ENCODE measurements at regions not wholly inside any gene's neighbourhood (a gene's known extent, or its start where the extent isn't known, plus 50 kb on each side); places are given as distances from the start of the nearest gene placed in this dataset.

DNA sequence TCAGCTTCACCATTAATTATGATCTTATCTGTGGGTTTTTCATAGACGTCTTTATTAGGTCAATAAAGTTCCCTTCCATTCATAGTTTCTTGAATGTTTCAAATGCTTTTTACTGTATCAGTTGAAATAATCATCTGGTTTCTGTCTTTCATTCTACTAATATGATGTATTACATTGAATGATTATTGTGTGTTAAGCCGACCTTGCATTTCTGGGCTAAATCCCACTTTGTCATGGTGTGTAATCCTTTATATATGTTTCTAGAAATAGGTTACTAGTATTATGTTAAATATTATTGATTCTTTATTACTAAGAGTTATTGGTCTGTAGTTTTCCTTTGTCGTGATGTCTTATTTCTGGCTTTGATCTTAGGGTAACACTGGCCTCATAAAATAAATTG lies 134.9 kb downstream of the FASLG start:
- TF ChIP-seq, protein P1, sequence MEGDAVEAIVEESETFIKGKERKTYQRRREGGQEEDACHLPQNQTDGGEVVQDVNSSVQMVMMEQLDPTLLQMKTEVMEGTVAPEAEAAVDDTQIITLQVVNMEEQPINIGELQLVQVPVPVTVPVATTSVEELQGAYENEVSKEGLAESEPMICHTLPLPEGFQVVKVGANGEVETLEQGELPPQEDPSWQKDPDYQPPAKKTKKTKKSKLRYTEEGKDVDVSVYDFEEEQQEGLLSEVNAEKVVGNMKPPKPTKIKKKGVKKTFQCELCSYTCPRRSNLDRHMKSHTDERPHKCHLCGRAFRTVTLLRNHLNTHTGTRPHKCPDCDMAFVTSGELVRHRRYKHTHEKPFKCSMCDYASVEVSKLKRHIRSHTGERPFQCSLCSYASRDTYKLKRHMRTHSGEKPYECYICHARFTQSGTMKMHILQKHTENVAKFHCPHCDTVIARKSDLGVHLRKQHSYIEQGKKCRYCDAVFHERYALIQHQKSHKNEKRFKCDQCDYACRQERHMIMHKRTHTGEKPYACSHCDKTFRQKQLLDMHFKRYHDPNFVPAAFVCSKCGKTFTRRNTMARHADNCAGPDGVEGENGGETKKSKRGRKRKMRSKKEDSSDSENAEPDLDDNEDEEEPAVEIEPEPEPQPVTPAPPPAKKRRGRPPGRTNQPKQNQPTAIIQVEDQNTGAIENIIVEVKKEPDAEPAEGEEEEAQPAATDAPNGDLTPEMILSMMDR (IDR thresholded peaks at IDR 0.05): no peak
- no peak for TF ChIP-seq POLR2A (IDR thresholded peaks at IDR 0.05)

All from adrenal gland (tissue), 5 donors.